AG09319 (cell line): ENCODE measurements at regions not wholly inside any gene's neighbourhood (a gene's known extent, or its start where the extent isn't known, plus 50 kb on each side); places are given as distances from the start of the nearest gene placed in this dataset.
"Not testable (repeated sequence)": the region's sequence is repeated elsewhere in the genome, so short reads cannot be mapped to it uniquely, and the experiment has no call there.

Source experiments
- DNase-seq: peaks from one replicate; pipeline ENCODE4 v3.0.0-alpha.2; 2010; ENCODE audit warnings: low read depth; ENCODE audit errors: extremely low read depth
- TF ChIP-seq, protein P1 (sequence below): IDR thresholded peaks from 2 replicates; pipeline ENCODE4 v1.5.1; 2011; ENCODE audit warnings: low read depth, mild to moderate bottlenecking, inconsistent platforms, low read length, moderate library complexity

DNA sequence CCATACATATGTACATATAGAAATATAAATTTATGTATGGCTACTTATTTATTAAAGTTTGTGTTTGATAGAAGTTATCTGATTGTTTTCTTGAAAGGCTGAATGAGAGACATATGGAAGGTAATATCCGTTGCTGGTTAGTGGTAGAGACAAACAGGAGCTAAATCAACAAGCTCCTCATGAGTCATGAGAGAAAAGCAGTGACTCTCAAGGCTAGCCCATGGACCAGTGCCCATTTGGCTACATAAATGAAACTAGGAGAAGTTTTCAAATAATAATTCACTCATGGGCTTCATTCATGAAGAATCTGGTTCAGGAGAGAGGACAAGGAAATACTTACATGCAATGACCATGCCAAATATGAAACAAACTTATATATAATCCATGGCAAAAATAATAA lies 504.5 kb upstream of the ITGA1 start:
- TF ChIP-seq, protein P1, sequence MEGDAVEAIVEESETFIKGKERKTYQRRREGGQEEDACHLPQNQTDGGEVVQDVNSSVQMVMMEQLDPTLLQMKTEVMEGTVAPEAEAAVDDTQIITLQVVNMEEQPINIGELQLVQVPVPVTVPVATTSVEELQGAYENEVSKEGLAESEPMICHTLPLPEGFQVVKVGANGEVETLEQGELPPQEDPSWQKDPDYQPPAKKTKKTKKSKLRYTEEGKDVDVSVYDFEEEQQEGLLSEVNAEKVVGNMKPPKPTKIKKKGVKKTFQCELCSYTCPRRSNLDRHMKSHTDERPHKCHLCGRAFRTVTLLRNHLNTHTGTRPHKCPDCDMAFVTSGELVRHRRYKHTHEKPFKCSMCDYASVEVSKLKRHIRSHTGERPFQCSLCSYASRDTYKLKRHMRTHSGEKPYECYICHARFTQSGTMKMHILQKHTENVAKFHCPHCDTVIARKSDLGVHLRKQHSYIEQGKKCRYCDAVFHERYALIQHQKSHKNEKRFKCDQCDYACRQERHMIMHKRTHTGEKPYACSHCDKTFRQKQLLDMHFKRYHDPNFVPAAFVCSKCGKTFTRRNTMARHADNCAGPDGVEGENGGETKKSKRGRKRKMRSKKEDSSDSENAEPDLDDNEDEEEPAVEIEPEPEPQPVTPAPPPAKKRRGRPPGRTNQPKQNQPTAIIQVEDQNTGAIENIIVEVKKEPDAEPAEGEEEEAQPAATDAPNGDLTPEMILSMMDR, result no peak
- DNase-seq, result no peak

DNA sequence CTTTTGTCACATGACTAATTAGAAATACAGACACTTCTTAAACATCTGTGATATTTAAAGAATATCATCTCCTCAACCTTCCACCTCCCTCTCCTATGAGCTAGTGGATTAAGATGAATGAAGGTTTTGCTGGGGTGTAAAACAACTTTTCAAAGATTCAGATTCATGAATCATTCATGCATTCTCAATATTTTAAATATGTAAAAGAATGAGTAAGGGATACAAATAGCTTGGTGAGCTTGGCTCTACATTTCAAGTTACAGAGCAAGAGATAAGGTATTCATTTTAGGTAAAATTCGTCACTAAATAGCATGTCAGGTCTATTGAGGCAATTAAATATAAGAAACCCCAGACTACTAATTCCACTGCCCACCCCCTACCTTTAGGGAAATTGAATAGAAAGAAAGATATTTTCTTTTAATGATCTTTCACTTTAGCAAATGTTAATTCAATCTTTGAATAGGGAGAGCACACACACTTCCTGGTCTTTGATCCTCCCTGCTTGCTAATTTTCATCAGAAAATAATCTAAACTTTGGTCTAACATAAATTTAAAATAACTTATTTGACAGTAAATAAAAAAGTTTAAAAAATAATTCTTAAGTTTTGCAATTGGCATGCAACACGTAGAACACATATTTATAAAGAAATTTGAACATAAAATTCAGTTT lies 486.9 kb upstream of the ITGA1 start:
- DNase-seq, result no peak
- TF ChIP-seq, protein P1, result no peak

GRCh38 chr5:52304816-52305215 lies 482.9 kb upstream of the ITGA1 start:
- not testable (repeated sequence) for DNase-seq

GRCh38 chr5:52328220-52328806 lies 459.4 kb upstream of the ITGA1 start:
- TF ChIP-seq, protein P1, result no peak
- no peak for DNase-seq

DNA sequence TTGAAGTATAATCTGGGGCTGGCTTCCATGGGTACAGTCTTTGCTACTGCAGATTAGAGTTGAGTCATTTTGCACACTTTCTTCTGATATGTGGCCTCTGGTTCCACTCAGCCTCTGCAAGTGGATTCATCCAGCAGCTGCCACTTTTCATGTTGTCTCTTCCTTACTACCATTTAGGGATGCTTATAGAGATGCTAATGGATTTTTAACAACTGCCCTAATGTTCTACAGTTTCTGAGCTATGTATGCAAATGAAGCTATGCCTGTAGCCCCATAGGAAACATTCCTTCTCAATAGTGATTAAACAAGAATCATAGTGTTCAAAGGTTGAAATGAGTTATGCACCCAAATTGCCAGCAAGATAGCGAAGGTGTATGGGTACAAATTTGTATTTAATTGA lies 456.0 kb upstream of the ITGA1 start:
- DNase-seq, result no peak
- TF ChIP-seq, protein P1, result no peak

- DNase-seq, result no peak
- TF ChIP-seq, protein P1, result no peak
These were observed 453.3 kb upstream of the ITGA1 start for GRCh38 chr5:52334367-52334766.

GRCh38 chr5:52339285-52339684 lies 448.4 kb upstream of the ITGA1 start:
- TF ChIP-seq, protein P1, result no peak
- DNase-seq, result no peak

DNA sequence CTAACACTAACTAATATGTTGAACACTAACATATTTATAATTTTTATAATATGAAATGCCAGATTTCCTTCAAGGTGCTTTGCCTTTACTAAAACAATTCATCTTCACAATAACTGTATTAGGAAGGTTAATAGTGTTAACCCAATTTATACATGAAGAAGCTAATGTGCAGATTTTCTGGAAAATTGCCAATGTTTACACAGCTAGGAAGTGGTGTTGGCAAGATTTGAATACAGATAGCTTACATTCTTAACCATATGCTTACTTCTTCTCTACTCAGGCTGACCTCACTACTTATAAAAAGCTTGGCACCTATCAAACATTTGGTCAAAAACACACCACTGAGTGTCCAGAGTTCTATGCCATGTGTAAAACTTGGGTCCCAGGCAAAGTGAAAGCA lies 445.4 kb upstream of the ITGA1 start:
- TF ChIP-seq, protein P1, result no peak
- DNase-seq, result no peak
